K562 (cell line): ENCODE measurements at regions not wholly inside any gene's neighbourhood (a gene's known extent, or its start where the extent isn't known, plus 50 kb on each side); places are given as distances from the start of the nearest gene placed in this dataset.

Experiments used
- NCOA2 ChIP-seq, 2 experiments: fragments of 450-650 bp; IDR thresholded peaks; 2 replicates each; pipeline ENCODE4 v1.6.1; 2018; ENCODE audit warnings: mild to moderate bottlenecking in 2 of 2, moderate library complexity in 1 of 2; ENCODE audit not compliant: partially characterized antibody in 2 of 2
- RREB1 ChIP-seq: fragments of 250-450 bp; sonication (Bioruptor Pico); IDR thresholded peaks from 2 replicates; pipeline ENCODE4 v1.4.0; 2020
- ZBTB12 ChIP-seq: fragments of 250-450 bp; sonication (Bioruptor Pico); IDR thresholded peaks from 2 replicates; pipeline ENCODE4 v1.4.0; 2020

- TF ChIP-seq RREB1 (CRISPR knock-in tag) (no peak), NCOA2 (IDR thresholded peaks at IDR 0.05; ENCODE audit: partially characterized antibody in 2 of 2) (no peak), ZBTB12 (CRISPR knock-in tag) (no peak)
- TF ChIP-seq, all 486 proteins: peak for 0
Observed at GRCh38 chr5:7018601-7019000, 305.4 kb downstream of the TENT4A start (continued).
